Small intestine (tissue), 7 donors: ENCODE measurements at regions not wholly inside any gene's neighbourhood (a gene's known extent, or its start where the extent isn't known, plus 50 kb on each side); places are given as distances from the start of the nearest gene placed in this dataset.
"Not testable (repeated sequence)": the region's sequence is repeated elsewhere in the genome, so short reads cannot be mapped to it uniquely, and the experiment has no call there.

ENCODE experiments used
- DNase-seq, 2 donors: peaks; one replicate each; pipeline versions ENCODE4 v3.0.0 to v3.0.0-alpha.2; 2013
- FAIRE-seq: peaks from 2 replicates; lab custom pipeline; 2012; peaks lifted over from hg19 to GRCh38; lab: Jason Lieb, UNC
- H3K27ac ChIP-seq, 3 donors: one replicate each; pipeline ENCODE4 v1.5.1; 2013; ENCODE audit warnings: low read length in 2 of 3, mild to moderate bottlenecking in 2 of 3, control low read depth in 1 of 3, inconsistent platforms in 1 of 3, low read depth in 1 of 3, moderate library complexity in 1 of 3
- H3K27me3 ChIP-seq, 3 donors: one replicate each; pipeline ENCODE4 v1.6.1; 2013; ENCODE audit warnings: low read length in 3 of 3, inconsistent platforms in 1 of 3; ENCODE audit not compliant: control insufficient read depth in 3 of 3, insufficient read depth in 3 of 3
- H3K36me3 ChIP-seq, 3 donors: one replicate each; pipeline ENCODE4 v1.6.1; 2013; ENCODE audit warnings: low read length in 3 of 3, inconsistent platforms in 1 of 3, low read depth in 1 of 3, mild to moderate bottlenecking in 1 of 3, moderate library complexity in 1 of 3; ENCODE audit not compliant: control insufficient read depth in 3 of 3, insufficient read depth in 2 of 3
- H3K4me1 ChIP-seq, 3 donors: one replicate each; pipeline ENCODE4 v1.6.1; 2013; ENCODE audit warnings: low read length in 2 of 3, inconsistent platforms in 1 of 3, low read depth in 1 of 3, mild to moderate bottlenecking in 1 of 3, moderate library complexity in 1 of 3; ENCODE audit not compliant: control insufficient read depth in 3 of 3, insufficient read depth in 2 of 3
- H3K4me3 ChIP-seq, 3 donors: one replicate each; pipeline ENCODE4 v1.5.1; 2013; ENCODE audit warnings: low read length in 3 of 3, control low read depth in 1 of 3, inconsistent platforms in 1 of 3, low read depth in 1 of 3, mild to moderate bottlenecking in 1 of 3, moderate library complexity in 1 of 3
- H3K9me3 ChIP-seq, 2 donors: one replicate each; pipeline ENCODE4 v1.6.1; 2013; ENCODE audit warnings: low read depth in 1 of 2, low read length in 1 of 2; ENCODE audit not compliant: control insufficient read depth in 2 of 2, insufficient read depth in 1 of 2
- WGBS, 3 donors: extraction: QIAGEN DNeasy Blood & Tissue Kit; methylation state at CpG; one replicate each; pipeline ENCODE4 v1.1.7; 2013; 5-methylcytosine and 5-hydroxymethylcytosine counted together
- donor health status: healthy with polysubstance abuse.
- donor health status: control.
- donor health status: control.
- donor health status: Bipolar disorder and iron deficiency.
- donor health status: healthy.

DNA sequence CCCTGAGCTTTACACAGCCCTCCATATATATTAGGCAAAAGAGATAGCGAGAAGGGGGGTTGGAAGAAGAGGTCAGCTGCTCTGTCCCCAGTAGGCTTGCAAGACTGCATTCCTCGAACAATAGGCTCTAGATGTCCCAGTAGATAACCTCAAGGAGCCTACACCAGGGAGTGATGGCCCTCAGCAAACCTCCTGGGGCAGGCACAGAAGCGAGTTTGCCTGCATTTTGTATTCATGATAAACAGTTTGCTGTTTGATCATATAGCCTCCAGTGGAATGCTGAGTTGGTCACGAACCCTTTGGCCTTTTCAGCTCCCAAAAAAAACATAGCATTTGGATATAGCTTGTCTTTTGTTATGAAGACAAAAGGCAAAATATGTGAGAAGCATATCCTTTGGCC lies 95.1 kb upstream of the GRAMD1B start:
- no peak overlapping the region for H3K4me3 ChIP-seq
- no peaks in the 10 kb centered on the region for H3K36me3 ChIP-seq
- H3K27me3 ChIP-seq, result peaks cover 0 to 2% (median 0%) of the 10 kb centered on the region in 3 donors
- 81 to 87% (median 85%) methylated on average over 4 of the region's 4 CpGs for WGBS, 3 donors
- peaks cover 0 to 6% of the 10 kb centered on the region in 2 donors for H3K9me3 ChIP-seq
- H3K4me1 ChIP-seq, result no peaks in the 10 kb centered on the region
- DNase-seq (no peak), FAIRE-seq (no peak)
- H3K27ac ChIP-seq, result no peak overlapping the region

DNA sequence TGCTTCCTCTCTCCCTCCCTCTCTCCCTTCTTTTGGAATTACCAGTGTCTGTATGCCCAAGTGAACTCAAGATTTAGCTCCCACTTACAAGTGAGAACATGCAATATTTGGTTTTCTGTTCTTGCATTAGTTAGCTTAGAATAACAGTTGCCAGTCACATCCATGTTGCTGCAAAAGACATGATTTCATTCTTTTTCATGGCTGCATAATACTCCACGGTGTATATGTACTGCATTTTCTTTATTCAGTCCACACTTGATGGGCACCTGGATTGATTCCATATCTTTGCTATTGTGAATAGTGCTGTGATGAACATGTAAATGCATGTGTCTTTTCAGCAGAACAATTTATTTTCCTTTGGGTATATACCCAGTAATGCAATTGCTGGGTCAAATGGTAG lies 97.5 kb upstream of the GRAMD1B start:
- H3K4me1 ChIP-seq, H3K27ac ChIP-seq, FAIRE-seq, H3K27me3 ChIP-seq, H3K36me3 ChIP-seq, H3K9me3 ChIP-seq, H3K4me3 ChIP-seq, DNase-seq: not testable (repeated sequence)
- 91 to 100% (median 94%) methylated on average over 1 of the region's 1 CpG for WGBS, 3 donors

- H3K9me3 ChIP-seq, result peaks cover 0 to 6% of the 10 kb centered on the region in 2 donors
- no peak for FAIRE-seq
- H3K4me3 ChIP-seq, result no peak overlapping the region
- no peaks in the 10 kb centered on the region for H3K36me3 ChIP-seq
- H3K27ac ChIP-seq, result no peak overlapping the region
- DNase-seq, result no peak
- WGBS, 3 donors, result 74 to 80% (median 77%) methylated on average over 2 of the region's 2 CpGs
- H3K4me1 ChIP-seq, result no peaks in the 10 kb centered on the region
- H3K27me3 ChIP-seq, result peaks cover 0 to 3% (median 0%) of the 10 kb centered on the region in 3 donors
These were observed 99.1 kb upstream of the GRAMD1B start for GRCh38 chr11:123330948-123331347.

GRCh38 chr11:123330471-123330870 lies 99.6 kb upstream of the GRAMD1B start:
- peaks cover 0 to 6% of the 10 kb centered on the region in 2 donors for H3K9me3 ChIP-seq
- no peak overlapping the region for H3K27ac ChIP-seq
- FAIRE-seq (no peak), DNase-seq (no peak)
- H3K4me3 ChIP-seq, result no peak overlapping the region
- peaks cover 0 to 5% (median 0%) of the 10 kb centered on the region in 3 donors for H3K27me3 ChIP-seq
- no peaks in the 10 kb centered on the region for H3K36me3 ChIP-seq
- WGBS, 3 donors, result 74 to 85% (median 79%) methylated on average over 2 of the region's 2 CpGs
- H3K4me1 ChIP-seq, result no peaks in the 10 kb centered on the region

GRCh38 chr11:123330071-123330470 lies 100.0 kb upstream of the GRAMD1B start:
- Histone ChIP-seq H3K9me3 (peaks cover 0 to 5% of the 10 kb centered on the region in 2 donors), H3K27ac (no peak overlapping the region), H3K36me3 (no peaks in the 10 kb centered on the region), H3K4me3 (no peak overlapping the region), H3K27me3 (peaks cover 0 to 3% (median 0%) of the 10 kb centered on the region in 3 donors), H3K4me1 (no peaks in the 10 kb centered on the region)
- FAIRE-seq, result no peak
- WGBS, 3 donors, result 15 to 37% (median 34%) methylated on average over 4 of the region's 4 CpGs
- DNase-seq, result no peak

DNA sequence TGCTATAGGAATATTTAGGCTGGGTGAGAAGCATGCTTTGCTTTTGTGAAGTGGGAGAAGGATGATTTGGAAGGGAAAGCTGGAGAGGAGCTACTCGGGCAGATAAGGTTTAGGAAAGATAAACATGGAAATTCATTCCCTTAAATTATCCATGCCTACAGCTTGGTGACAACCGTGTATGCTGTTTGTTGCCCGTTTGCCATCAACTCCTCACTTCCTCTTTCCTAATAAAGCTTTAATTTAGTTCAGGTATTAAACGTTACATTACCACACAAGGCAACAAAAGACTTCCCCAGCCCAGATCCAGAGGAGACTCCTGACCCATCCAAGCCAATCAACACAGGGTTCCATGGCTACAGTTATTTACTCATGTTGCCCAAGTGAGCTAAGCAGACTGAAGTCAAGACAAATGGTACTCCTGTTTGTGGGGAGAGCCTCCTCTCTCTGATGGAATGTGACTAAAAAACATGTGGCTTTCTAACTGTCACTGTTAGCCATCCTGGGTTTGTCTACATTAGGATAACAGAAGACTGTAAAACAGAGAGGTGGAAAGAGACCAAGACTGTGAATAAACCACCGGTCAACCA lies 101.7 kb upstream of the GRAMD1B start:
- no peaks in the 10 kb centered on the region for H3K4me1 ChIP-seq
- H3K9me3 ChIP-seq, result no peaks in the 10 kb centered on the region
- DNase-seq (no peak), FAIRE-seq (no peak)
- H3K36me3 ChIP-seq, result no peaks in the 10 kb centered on the region
- 60 to 74% (median 65%) methylated on average over 5 of the region's 5 CpGs for WGBS, 3 donors
- peaks cover 0 to 3% (median 0%) of the 10 kb centered on the region in 3 donors for H3K27me3 ChIP-seq
- H3K27ac ChIP-seq, result no peak overlapping the region
- no peak overlapping the region for H3K4me3 ChIP-seq

GRCh38 chr11:123325533-123325932 lies 104.5 kb upstream of the GRAMD1B start:
- DNase-seq (no peak), FAIRE-seq (no peak)
- peaks cover 0 to 3% (median 0%) of the 10 kb centered on the region in 3 donors for H3K27me3 ChIP-seq
- no peak overlapping the region for H3K4me3 ChIP-seq
- no peak overlapping the region for H3K27ac ChIP-seq
- WGBS, 3 donors, result 87 to 91% (median 90%) methylated on average over 3 of the region's 3 CpGs
- no peaks in the 10 kb centered on the region for H3K4me1 ChIP-seq
- H3K9me3 ChIP-seq, result no peaks in the 10 kb centered on the region
- no peaks in the 10 kb centered on the region for H3K36me3 ChIP-seq

GRCh38 chr11:123323568-123323967 lies 106.5 kb upstream of the GRAMD1B start:
- no peak for FAIRE-seq
- H3K4me1 ChIP-seq, result no peaks in the 10 kb centered on the region
- peaks cover 0 to 5% (median 0%) of the 10 kb centered on the region in 3 donors for H3K27me3 ChIP-seq
- no peak overlapping the region for H3K4me3 ChIP-seq
- H3K27ac ChIP-seq, result no peak overlapping the region
- WGBS, 3 donors, result 35 to 43% (median 38%) methylated on average over 3 of the region's 3 CpGs
- H3K9me3 ChIP-seq, result no peaks in the 10 kb centered on the region
- DNase-seq, result no peak
- no peaks in the 10 kb centered on the region for H3K36me3 ChIP-seq

DNA sequence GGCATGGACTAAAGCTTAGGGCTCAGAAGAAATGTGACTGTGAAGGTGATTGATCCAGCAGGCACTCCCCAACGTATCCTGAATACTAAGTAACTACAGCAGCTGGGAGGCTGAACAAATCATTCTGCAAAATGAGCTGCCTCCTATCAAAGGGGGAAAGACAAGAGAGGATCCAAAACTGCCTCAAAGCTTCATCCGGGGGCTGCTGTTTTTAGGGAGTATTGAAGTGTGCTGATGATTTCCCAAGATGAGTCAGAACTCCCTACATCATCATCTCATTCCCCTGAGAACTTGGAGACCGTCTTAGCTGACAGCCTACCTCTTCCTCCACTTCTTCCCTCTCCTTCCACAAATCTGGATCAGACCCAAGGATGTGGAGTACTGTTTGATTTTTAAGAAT lies 108.4 kb upstream of the GRAMD1B start:
- Histone ChIP-seq H3K9me3 (no peaks in the 10 kb centered on the region), H3K4me1 (no peaks in the 10 kb centered on the region), H3K4me3 (no peak overlapping the region), H3K27me3 (peaks cover 0 to 8% (median 0%) of the 10 kb centered on the region in 3 donors), H3K27ac (no peak overlapping the region), H3K36me3 (no peaks in the 10 kb centered on the region)
- DNase-seq (no peak), FAIRE-seq (no peak)
- WGBS, 3 donors, result 53 to 61% (median 55%) methylated on average over 3 of the region's 3 CpGs
